ENCODE measurements at regions not wholly inside any gene's neighbourhood (a gene's known extent, or its start where the extent isn't known, plus 50 kb on each side); places are given as distances from the start of the nearest gene placed in this dataset.

DNA sequence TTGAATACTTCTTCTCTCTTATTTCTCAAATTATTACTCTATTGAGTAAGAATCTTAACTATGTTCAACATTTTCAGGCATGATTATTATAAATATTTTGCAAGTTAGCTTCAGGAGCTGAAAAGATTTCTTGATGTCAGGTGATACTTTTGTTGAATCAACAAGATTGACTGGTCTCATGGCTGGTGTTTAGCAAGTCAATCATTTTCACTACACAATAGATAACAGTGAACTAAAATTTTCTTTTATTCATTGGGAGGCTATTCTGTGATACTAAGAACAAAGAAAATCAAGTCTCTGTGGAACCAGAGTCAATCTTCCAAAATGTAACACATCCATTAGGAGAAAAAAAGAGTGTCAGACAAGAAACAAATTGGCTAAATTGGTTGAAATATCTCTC lies 476.7 kb downstream of the CNTN3 start:
- TF ChIP-seq CTCF (IDR thresholded peaks at IDR 0.05) (no peak), MAZ (IDR thresholded peaks at IDR 0.05; ENCODE audit: borderline replicate concordance, low read depth, low read length) (no peak), HMGXB4 (CRISPR knock-in tag; IDR thresholded peaks at IDR 0.05; ENCODE audit: borderline replicate concordance) (no peak), RFX5 (IDR thresholded peaks at IDR 0.05) (no peak), POLR2A (IDR thresholded peaks at IDR 0.05; ENCODE audit: low read length) (no peak), EP300 (IDR thresholded peaks at IDR 0.05) (no peak), ESRRA (IDR thresholded peaks at IDR 0.05; ENCODE audit: borderline replicate concordance, low read length) (no peak), USF2 (IDR thresholded peaks at IDR 0.05) (no peak)
